Mesendoderm (in vitro differentiated cells): ENCODE measurements at regions not wholly inside any gene's neighbourhood (a gene's known extent, or its start where the extent isn't known, plus 50 kb on each side); places are given as distances from the start of the nearest gene placed in this dataset.
A peak's percentile ranks its signal among the peaks of the same experiment; 100 is the strongest.

Experiments used
- DNase-seq: peaks from one replicate; pipeline ENCODE4 v3.0.0; 2013
- H2AK5ac ChIP-seq: 2 replicates; pipeline ENCODE4 v1.6.1; 2013; ENCODE audit warnings: low read length, inconsistent platforms
- H2BK120ac ChIP-seq: 2 replicates; pipeline ENCODE4 v1.6.1; 2013; ENCODE audit warnings: low read depth, mild to moderate bottlenecking, low read length, moderate library complexity, mixed read lengths
- H2BK15ac ChIP-seq: replicated peaks from 2 replicates; pipeline ENCODE4 v1.6.1; 2013; ENCODE audit warnings: low read depth, mild to moderate bottlenecking, moderate library complexity
- H2BK5ac ChIP-seq: 2 replicates; pipeline ENCODE4 v1.6.1; 2013; ENCODE audit warnings: low read length, inconsistent platforms
- H3K18ac ChIP-seq: 2 replicates; pipeline ENCODE4 v1.6.1; 2013; ENCODE audit warnings: mild to moderate bottlenecking, low read length, mixed read lengths
- H3K23ac ChIP-seq: one replicate; pipeline ENCODE4 v1.6.1; 2013; ENCODE audit warnings: low read length
- H3K27ac ChIP-seq: 2 replicates; pipeline ENCODE4 v1.5.1; 2013; ENCODE audit warnings: low read depth, mild to moderate bottlenecking, inconsistent platforms, low read length, moderate library complexity
- H3K27me3 ChIP-seq: 2 replicates; pipeline ENCODE4 v1.6.1; 2013; ENCODE audit warnings: low read length, control low read depth, mild to moderate bottlenecking, inconsistent platforms; ENCODE audit not compliant: insufficient read depth, poor library complexity
- H3K36me3 ChIP-seq: 2 replicates; pipeline ENCODE4 v1.6.1; 2013; ENCODE audit warnings: low read length, inconsistent platforms; ENCODE audit not compliant: control insufficient read depth, insufficient read depth
- H3K4ac ChIP-seq: one replicate; pipeline ENCODE4 v1.6.1; 2013; ENCODE audit warnings: low read depth, mild to moderate bottlenecking, low read length, moderate library complexity
- H3K4me1 ChIP-seq: 2 replicates; pipeline ENCODE4 v1.6.1; 2013; ENCODE audit warnings: low read depth, low read length, inconsistent platforms; ENCODE audit not compliant: control insufficient read depth
- H3K4me2 ChIP-seq: 2 replicates; pipeline ENCODE4 v1.6.1; 2013; ENCODE audit warnings: low read length
- H3K4me3 ChIP-seq: 2 replicates; pipeline ENCODE4 v1.5.1; 2013; ENCODE audit warnings: mild to moderate bottlenecking, low read length
- H3K56ac ChIP-seq: one replicate; pipeline ENCODE4 v1.6.1; 2013; ENCODE audit warnings: low read length
- H3K79me1 ChIP-seq: 2 replicates; pipeline ENCODE4 v1.6.1; 2013; ENCODE audit warnings: low read length, inconsistent platforms
- H3K79me2 ChIP-seq: 2 replicates; pipeline ENCODE4 v1.6.1; 2013; ENCODE audit warnings: mild to moderate bottlenecking, low read length; ENCODE audit not compliant: control insufficient read depth, insufficient read depth
- H3K9ac ChIP-seq: 2 replicates; pipeline ENCODE4 v1.6.1; 2013; ENCODE audit warnings: low read length, inconsistent platforms
- H4K5ac ChIP-seq: one replicate; pipeline ENCODE4 v1.6.1; 2013; ENCODE audit warnings: low read length
- H4K8ac ChIP-seq: one replicate; pipeline ENCODE4 v1.6.1; 2013; ENCODE audit warnings: low read depth, mild to moderate bottlenecking, control low read depth, low read length, moderate library complexity
- WGBS: extraction: QIAGEN DNeasy Blood & Tissue Kit; methylation state at CpG from one replicate; pipeline ENCODE4 v1.1.7; 2013; ENCODE audit warnings: low lambda C conversion rate, missing lambda C conversion rate; ENCODE audit not compliant: insufficient coverage; ENCODE audit errors: extremely low coverage; 5-methylcytosine and 5-hydroxymethylcytosine counted together

- H3K27ac ChIP-seq = peak overlapping the region; percentile 28
- H3K23ac ChIP-seq = no peak overlapping the region
- H2BK5ac ChIP-seq = peak overlapping the region; percentile 9
- H4K8ac ChIP-seq = no peak overlapping the region
- H4K5ac ChIP-seq = no peak overlapping the region
- no peaks in the 10 kb centered on the region for H3K79me2 ChIP-seq
- H2AK5ac ChIP-seq = no peak overlapping the region
- no peak overlapping the region for H3K56ac ChIP-seq
- no peaks in the 10 kb centered on the region for H3K36me3 ChIP-seq
- no peak overlapping the region for H3K9ac ChIP-seq
- no peak overlapping the region for H3K4me2 ChIP-seq
- peak overlapping the region; percentile 74 for H2BK15ac ChIP-seq
- no peak overlapping the region for H3K18ac ChIP-seq
- no peak overlapping the region for H3K4me3 ChIP-seq
- H2BK120ac ChIP-seq = no peak overlapping the region
- peak; percentile 92 for DNase-seq
- no peaks in the 10 kb centered on the region for H3K79me1 ChIP-seq
- no peak overlapping the region for H3K4ac ChIP-seq
- H3K27me3 ChIP-seq = no peaks in the 10 kb centered on the region
- WGBS = no CpG with 5 or more reads among the region's 2 CpGs
- no peaks in the 10 kb centered on the region for H3K4me1 ChIP-seq
Observed at GRCh38 chr7:84277628-84278224, 83.1 kb upstream of the SEMA3A start.

GRCh38 chr7:84274029-84274638, 79.5 kb upstream of the SEMA3A start:
- Histone ChIP-seq H4K8ac (no peak overlapping the region), H3K79me1 (no peaks in the 10 kb centered on the region), H3K4me1 (no peaks in the 10 kb centered on the region), H3K36me3 (no peaks in the 10 kb centered on the region), H3K4ac (no peak overlapping the region), H3K79me2 (no peaks in the 10 kb centered on the region), H3K56ac (peak overlapping the region; percentile 19), H3K27ac (no peak overlapping the region), H2BK15ac (no peak overlapping the region), H3K18ac (no peak overlapping the region), H3K4me3 (no peak overlapping the region), H2BK120ac (peak overlapping the region; percentile 61), H3K27me3 (no peaks in the 10 kb centered on the region), H4K5ac (no peak overlapping the region), H3K23ac (no peak overlapping the region), H3K9ac (no peak overlapping the region), H3K4me2 (no peak overlapping the region), H2AK5ac (no peak overlapping the region), H2BK5ac (no peak overlapping the region)
- WGBS = no CpG with 5 or more reads among the region's 3 CpGs
- peak; percentile 11 for DNase-seq

GRCh38 chr7:84271543-84271942, 77.0 kb upstream of the SEMA3A start:
- Histone ChIP-seq H4K8ac (no peak overlapping the region), H3K4me3 (no peak overlapping the region), H3K9ac (no peak overlapping the region), H3K23ac (no peak overlapping the region), H3K4me1 (no peaks in the 10 kb centered on the region), H3K4ac (no peak overlapping the region), H2BK120ac (no peak overlapping the region), H3K4me2 (no peak overlapping the region), H3K56ac (no peak overlapping the region), H3K27ac (no peak overlapping the region), H3K79me2 (no peaks in the 10 kb centered on the region), H2BK5ac (no peak overlapping the region), H3K79me1 (no peaks in the 10 kb centered on the region), H2AK5ac (no peak overlapping the region), H4K5ac (no peak overlapping the region), H3K27me3 (no peaks in the 10 kb centered on the region), H3K18ac (no peak overlapping the region), H3K36me3 (no peaks in the 10 kb centered on the region), H2BK15ac (no peak overlapping the region)
- WGBS = no CpG with 5 or more reads among the region's 1 CpG
- DNase-seq = no peak

GRCh38 chr7:84264396-84264795, 69.8 kb upstream of the SEMA3A start:
- H3K23ac ChIP-seq = no peak overlapping the region
- H4K5ac ChIP-seq = no peak overlapping the region
- H3K4me2 ChIP-seq = no peak overlapping the region
- no peak overlapping the region for H2BK15ac ChIP-seq
- H3K79me1 ChIP-seq = no peaks in the 10 kb centered on the region
- H3K18ac ChIP-seq = no peak overlapping the region
- no peak overlapping the region for H3K9ac ChIP-seq
- no peaks in the 10 kb centered on the region for H3K79me2 ChIP-seq
- H3K27me3 ChIP-seq = no peaks in the 10 kb centered on the region
- DNase-seq = no peak
- no peak overlapping the region for H3K27ac ChIP-seq
- no peak overlapping the region for H3K56ac ChIP-seq
- H3K4me1 ChIP-seq = no peaks in the 10 kb centered on the region
- no CpG with 5 or more reads among the region's 2 CpGs for WGBS
- H3K4ac ChIP-seq = no peak overlapping the region
- H4K8ac ChIP-seq = no peak overlapping the region
- no peak overlapping the region for H2BK120ac ChIP-seq
- no peak overlapping the region for H2AK5ac ChIP-seq
- H3K36me3 ChIP-seq = no peaks in the 10 kb centered on the region
- no peak overlapping the region for H2BK5ac ChIP-seq
- H3K4me3 ChIP-seq = no peak overlapping the region

- no CpG with 5 or more reads among the region's 2 CpGs for WGBS
Observed at GRCh38 chr7:84263106-84263505, 68.5 kb upstream of the SEMA3A start.

GRCh38 chr7:84261509-84261908, 66.9 kb upstream of the SEMA3A start:
- Histone ChIP-seq H3K4me2 (no peak overlapping the region), H3K23ac (no peak overlapping the region), H3K4me1 (no peaks in the 10 kb centered on the region), H3K56ac (no peak overlapping the region), H2BK15ac (no peak overlapping the region), H4K8ac (no peak overlapping the region), H3K27ac (no peak overlapping the region), H2BK5ac (no peak overlapping the region), H3K9ac (no peak overlapping the region), H2BK120ac (no peak overlapping the region), H3K79me2 (no peaks in the 10 kb centered on the region), H3K36me3 (no peaks in the 10 kb centered on the region), H3K18ac (no peak overlapping the region), H3K4me3 (no peak overlapping the region), H4K5ac (no peak overlapping the region), H2AK5ac (no peak overlapping the region), H3K27me3 (no peaks in the 10 kb centered on the region), H3K79me1 (no peaks in the 10 kb centered on the region), H3K4ac (no peak overlapping the region)
- no CpG with 5 or more reads among the region's 4 CpGs for WGBS
- no peak for DNase-seq

More at GRCh38 chr7:84263106-84263505, 68.5 kb upstream of the SEMA3A start:
- no peak overlapping the region for H3K4ac ChIP-seq
- no peaks in the 10 kb centered on the region for H3K79me1 ChIP-seq
- no peaks in the 10 kb centered on the region for H3K4me1 ChIP-seq
- H3K4me3 ChIP-seq = no peak overlapping the region
- no peaks in the 10 kb centered on the region for H3K36me3 ChIP-seq
- no peak overlapping the region for H3K56ac ChIP-seq
- H4K5ac ChIP-seq = no peak overlapping the region
- H2BK5ac ChIP-seq = no peak overlapping the region
- H3K23ac ChIP-seq = no peak overlapping the region
- no peak overlapping the region for H4K8ac ChIP-seq
- DNase-seq = no peak
- no peak overlapping the region for H3K18ac ChIP-seq
- no peak overlapping the region for H3K27ac ChIP-seq
- no peak overlapping the region for H3K9ac ChIP-seq
- no peak overlapping the region for H2AK5ac ChIP-seq
- no peaks in the 10 kb centered on the region for H3K79me2 ChIP-seq
- H2BK120ac ChIP-seq = no peak overlapping the region
- H3K4me2 ChIP-seq = no peak overlapping the region
- H3K27me3 ChIP-seq = no peaks in the 10 kb centered on the region
- no peak overlapping the region for H2BK15ac ChIP-seq
